GM18867 (cell line): ENCODE measurements at regions not wholly inside any gene's neighbourhood (a gene's known extent, or its start where the extent isn't known, plus 50 kb on each side); places are given as distances from the start of the nearest gene placed in this dataset.

Experiments
- ATAC-seq: cut with Tn5 transposase; IDR thresholded peaks from one replicate; pipeline ENCODE4 v1.9.1; 2021; ENCODE audit warnings: mild to moderate bottlenecking, moderate library complexity; ENCODE audit not compliant: unreplicated experiment

DNA sequence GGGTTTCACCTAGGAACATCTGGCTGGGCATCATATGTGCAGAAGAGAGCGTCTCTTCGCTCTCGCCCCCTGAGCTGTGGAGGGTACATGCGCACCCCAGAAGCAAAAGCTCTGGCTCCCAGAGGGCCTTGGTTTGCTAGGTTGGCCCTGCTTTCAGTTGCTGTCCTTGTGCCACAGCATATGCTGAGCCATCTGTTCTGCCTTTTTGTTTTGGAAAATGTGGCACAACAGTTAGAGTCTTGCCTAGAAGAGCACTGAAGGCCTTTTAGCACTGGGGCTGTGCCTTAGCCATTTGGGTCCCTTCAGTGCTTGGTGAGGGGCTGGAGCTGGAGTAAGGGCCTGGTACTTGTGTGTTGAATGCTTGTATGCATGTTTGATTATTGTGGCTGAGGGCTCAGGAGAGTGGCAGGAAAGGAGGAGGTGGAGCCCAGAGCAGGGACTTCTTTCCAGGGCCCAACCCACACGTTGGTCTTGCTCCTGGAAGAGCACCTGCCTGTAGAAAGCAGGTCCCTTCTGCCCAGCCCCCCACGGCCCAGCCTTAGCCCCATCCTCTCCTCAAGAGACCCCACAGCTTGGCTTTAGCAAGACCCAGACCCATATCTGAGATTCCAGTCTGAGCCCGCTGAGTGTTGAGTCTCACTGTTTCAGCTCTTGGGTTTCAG lies 113.7 kb downstream of the SLC25A47 start:
- ATAC-seq = no peak

DNA sequence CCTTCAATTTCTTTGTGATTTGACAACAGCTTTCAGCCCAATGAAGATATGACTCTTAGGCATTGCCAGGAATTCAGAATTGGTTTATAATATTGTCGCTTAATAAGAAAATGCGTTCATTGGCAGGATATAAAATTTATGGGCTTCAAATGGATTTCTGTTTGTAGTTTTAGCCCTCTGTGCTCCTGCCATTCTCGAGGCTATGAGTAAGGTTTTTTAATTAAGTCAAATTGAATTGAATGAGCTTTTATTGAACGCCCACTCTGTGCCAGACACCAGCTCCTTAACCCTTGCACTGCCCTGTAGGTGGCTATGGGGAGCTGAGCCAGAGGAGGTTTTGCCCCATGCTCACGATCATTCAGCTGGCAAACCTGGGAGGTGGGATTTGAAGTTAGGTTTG lies 115.1 kb downstream of the SLC25A47 start:
- no peak for ATAC-seq

DNA sequence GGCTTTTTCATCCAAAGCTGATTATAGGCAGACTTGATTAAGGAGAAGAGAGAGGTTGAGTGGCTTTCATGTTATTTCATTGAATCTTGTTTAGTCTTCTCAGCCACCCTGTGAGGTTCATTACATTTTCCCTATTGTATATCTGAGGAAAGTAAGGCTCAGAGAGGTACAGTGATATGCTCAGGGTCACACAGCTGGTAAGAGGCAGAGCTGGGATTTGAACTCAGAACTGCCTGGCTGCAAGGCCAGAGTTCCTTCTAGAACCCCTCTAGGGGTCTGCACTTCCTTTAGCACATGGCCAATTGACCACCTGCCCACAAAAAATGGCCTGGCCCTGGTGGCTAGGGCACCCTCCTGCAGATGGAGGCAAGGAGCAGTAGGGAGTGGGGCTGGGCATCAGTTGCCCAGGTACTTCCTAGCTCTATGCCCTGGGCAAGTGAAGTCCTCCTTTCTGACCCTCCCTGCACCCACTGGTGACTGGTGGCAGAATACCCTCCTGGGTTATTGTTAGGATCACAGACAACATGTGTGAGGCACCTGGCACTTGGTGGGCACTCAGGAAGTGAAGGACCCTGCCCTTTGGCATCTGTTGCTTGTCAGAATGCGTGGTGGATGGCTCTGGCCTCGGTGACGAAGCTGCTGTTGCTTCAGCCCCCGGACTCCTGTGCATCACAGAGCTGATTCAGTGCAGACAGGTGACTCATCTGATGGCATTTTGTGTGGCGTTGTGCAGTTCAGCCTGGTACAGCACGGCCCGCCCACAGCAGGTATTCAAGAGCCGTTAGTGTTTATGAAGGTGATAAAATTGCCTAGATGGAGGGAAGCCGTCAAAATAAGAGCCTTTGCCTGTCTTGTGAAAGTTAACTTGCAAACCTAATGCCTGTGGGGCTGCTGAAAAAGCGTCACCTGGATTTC lies 115.8 kb downstream of the SLC25A47 start:
- no peak for ATAC-seq

DNA sequence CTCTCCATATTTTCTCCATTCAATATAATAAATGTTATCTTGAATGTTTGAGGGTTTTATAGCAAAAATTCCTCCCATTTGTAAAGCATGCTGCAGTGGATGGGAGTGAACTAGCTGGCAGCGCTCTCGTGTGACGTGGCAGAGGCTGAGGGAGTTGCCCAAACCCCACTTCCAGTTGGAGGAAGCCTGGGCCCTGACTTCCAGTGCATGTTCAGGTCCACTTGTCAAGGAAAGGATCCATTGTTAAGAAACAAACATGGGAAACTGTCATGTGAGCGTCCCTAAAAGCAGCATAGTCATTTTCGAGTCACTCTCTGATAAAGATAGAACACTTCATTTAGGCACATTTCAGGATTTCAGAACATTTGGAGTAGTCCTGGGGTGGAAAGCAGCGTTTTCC lies 116.6 kb downstream of the SLC25A47 start:
- no peak for ATAC-seq

DNA sequence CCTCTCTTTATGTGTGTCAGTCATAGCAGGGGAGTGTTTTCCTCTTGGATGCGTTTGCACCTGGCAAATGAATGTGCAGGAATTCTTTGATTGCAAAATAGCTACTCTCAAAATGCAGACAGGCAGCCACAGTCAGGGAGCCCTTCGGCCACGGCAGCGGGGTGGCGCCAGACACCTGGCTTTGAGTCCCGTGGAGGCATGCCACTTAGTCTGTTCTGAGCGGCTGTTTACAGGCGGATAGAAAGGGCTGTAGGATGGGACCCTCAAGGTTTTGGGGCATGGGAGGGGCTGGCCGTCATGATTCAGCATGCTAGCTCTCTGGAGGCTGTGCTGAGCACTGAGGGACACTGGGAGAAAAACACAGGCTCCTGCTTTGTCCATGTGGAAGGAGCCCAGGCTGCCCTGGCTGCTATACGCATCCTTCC lies 117.1 kb downstream of the SLC25A47 start:
- ATAC-seq = no peak

DNA sequence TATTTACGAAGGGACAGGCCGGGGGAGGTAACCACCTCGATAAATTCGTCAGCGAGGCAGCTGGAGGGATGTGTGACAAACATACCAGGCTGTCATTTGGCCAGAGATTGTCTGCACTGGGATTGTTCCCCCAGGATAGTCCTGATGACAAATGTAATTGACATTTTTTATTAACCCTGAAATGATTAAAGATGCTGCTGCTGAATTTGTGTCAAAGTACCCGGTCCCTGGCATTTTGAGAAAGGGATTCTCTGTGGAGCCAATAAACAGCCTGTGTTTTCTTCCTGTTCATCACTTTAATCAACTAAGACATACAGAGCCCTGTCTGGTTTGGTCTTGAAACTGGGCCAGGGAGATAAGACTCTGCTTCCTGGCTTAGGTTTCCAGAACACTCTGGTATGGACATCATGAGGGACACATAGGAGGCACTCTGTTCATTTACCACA lies 117.6 kb downstream of the SLC25A47 start:
- no peak for ATAC-seq

DNA sequence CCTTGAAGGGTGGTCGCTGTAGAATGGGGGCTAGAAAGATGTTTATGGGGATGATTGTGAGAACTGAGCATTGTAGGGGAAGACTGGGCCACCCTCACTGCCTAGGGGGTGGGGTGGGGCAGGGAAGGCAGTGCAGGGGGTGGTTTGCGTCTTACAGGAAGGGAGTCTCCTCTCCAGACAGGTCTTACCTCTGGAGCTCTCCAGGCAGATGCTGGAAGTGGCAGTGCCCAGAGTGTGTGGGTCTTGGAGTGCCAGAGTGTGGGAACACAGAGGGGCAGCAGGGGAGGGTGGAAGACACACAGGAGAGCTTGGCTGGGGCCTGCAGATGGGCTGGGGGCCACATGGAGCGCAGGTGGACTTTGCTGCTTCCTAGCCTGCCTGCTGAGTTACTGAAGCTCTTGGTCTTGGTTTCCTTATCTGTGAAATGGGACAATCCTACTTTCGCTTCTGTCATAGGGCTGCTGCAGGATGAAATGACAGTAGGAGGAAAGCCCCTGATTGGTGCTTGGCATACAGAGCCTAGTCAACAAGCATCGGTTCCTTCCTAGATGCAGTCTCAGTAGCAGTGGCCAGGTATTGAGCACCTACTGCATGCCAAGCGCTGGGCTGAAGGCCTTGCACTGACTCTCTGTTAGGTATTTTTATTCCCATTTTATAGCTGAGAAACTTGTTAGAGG lies 118.3 kb downstream of the SLC25A47 start:
- no peak for ATAC-seq

DNA sequence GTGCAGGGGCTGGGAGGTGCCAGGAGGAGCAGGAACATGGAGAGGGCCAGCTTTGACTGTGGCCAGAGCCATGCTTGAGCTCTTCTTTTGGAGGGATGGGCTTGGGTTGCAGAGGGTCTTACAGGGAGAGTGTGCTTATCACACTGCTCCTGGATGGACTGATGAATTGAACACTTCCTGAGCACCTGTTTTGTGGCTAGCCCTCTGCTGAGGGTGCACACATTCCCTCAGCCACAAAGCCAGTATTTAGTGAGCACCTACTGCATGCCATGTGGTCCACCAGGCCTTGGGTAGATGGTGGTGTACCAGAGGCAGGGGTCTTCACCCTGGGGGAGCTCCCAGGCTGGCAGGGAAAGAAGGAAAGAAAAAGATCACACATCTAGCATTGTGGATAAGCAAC lies 118.9 kb downstream of the SLC25A47 start:
- ATAC-seq = no peak

DNA sequence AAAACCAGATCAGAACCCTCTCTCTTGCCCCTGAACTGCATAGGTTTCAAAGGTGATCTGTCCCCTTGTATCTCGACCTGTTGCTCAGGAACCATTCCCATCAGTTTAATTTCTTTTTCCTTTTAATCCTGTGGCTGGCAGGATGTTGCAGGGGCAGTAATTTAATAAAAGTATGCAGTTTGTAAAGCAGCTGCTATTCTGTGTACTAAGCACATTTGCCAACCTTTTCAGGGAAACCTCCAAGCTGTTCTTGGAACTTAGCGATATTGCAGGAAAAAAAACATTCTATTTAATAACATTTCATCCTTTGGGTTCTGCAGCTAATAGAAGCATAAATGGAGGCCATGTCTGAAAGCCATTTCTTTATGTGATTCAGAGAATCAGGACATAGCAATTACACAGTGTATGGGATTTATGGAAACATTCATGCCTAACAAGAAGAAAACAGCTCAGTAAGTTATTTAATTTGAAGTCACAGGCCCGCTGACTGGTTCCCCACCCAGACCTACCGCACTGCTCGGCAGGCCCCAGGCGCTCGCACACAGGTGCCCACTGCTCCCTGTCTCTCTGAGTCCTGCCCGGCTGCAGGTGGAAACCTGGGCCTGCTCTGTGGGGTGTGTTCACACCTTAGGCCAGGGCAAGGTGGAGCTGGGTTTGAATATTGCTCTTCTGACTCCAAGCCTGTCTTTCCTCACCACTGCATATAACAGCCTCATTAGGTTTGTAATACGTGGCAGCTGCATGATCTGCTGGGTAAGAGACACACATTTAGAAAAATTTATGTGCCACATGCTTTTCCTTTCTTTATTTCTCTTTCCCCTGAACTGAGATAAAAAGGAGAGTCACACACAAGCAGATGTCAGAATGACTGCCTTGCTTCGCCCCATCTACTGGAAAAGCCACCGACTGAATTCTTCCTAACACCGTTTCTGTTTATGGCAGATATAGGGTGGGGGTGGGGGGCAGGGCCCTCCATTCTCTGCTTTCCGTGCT lies 119.7 kb downstream of the SLC25A47 start:
- ATAC-seq = no peak

DNA sequence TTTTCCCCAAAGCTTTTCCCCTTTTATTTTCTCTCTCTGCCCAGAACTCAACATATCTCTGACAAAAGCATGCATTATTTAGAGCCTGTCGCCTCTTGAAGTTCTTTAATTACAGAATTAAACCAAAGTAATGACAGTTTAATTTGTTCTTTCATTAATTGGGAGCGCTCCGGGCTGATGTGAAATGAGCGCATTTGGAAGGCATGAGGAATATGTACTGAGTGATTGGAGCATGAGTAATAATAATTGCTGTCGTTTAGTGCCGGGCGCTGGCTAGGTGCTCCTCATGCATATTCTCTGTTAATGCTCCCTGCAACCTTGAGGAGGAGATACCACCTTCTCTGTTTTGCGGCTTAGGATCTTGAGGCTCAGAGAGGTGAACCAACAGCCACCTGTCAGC lies 120.5 kb downstream of the SLC25A47 start:
- ATAC-seq = no peak

DNA sequence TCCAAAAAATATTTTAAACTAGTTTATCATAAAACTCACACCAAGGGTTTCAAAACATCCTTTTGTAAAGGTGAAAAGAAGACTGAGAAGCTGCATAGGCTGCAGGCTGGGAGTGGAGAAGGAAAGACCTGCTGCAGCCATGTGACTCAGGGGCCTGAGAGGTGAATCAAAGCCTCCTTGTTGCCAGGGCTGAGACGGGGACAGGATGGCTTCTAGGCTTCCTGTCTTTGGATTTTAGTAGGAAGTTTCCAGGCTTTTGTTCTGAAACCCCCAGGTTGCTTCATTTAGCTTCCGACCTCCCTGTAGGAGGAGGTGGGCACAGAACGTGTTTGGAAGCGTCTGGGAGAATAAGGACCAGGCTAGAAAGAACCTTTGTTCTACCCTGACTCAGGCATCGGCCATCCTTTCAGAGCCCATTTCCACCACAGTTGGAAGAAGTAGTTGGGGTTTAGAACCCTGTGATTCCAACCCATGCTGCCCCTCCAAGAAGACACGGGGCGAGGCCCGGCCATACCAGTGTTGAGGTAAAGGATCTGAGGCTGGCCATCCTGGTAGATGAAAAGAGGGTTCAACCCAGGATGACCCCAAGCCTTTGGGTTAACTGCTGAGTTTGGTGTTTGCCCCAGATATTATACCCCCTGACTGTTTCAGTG lies 122.4 kb downstream of the SLC25A47 start:
- no peak for ATAC-seq

DNA sequence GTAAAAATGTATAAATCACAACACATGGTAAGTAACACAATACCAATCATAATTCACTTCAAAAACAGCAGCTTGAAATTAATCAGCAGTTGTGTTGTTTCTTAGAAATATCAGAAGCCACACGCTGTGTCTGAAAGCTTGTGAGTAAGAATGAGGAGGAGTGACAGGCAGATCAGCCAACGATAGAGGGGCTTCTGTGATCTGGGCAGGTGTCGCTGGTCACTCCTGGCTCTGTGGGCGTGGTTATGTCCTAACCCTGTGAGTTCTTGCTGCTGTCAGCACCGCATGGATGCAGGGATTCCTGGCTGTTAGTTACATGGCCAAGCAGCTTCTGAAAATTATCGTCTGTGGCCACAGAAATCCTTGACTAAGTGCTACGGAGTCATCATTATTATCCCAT lies 123.4 kb downstream of the SLC25A47 start:
- ATAC-seq = no peak

DNA sequence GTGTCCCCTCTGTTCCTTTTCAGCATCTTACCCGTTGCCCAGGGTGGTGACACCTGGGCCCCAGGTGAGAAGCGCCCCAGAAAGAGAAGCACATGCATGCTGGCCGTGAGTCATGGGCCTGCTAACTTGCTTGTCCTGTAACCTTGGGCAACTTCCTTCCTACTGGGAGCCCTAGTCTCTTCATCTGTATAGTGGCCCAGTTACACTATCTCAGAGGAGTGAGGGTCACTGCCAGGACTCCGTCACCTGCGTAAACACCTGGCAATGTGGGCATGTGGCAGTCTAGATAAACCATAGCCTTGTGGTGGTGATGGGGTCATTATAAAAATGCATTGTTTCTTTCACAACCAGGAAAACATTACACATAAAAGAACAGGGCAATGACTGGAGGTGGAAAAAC lies 125.2 kb downstream of the SLC25A47 start:
- ATAC-seq = no peak

DNA sequence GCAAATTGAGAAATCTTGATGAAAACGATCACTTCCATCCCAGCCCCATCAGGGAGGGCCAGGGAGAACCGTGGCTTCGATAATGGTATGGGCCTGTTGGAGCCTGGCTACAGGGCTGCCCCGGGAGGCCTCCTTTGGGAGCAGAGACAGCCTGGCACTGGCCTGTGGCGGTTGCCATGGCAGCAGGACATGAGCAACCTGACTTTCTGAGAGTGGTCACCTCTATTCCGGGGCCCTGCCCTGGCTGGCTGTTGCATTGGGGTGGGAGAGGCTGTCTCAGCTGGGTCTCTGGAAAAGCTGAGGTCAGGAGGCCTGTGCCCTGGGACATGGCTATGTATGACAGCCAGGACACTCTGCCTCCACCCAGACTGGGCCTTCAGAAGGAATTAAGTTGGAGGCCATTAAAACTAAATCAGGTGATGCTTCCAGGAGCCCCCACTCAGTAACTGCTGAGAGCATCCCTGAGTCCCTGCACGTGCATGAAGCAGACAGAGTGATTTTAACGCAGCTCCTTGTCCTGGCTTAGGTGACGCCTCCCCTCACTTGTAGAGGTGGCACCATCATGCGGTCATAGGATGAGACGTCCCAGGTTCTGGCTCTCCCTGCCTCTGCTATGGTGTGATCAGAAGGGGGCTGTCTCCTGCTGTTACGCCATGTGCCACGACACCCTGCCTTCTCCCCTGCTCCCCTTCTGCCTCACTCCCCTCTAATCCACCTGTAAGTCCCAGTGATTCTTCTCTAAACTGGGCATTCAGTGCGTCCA lies 126.3 kb downstream of the SLC25A47 start:
- ATAC-seq = no peak

DNA sequence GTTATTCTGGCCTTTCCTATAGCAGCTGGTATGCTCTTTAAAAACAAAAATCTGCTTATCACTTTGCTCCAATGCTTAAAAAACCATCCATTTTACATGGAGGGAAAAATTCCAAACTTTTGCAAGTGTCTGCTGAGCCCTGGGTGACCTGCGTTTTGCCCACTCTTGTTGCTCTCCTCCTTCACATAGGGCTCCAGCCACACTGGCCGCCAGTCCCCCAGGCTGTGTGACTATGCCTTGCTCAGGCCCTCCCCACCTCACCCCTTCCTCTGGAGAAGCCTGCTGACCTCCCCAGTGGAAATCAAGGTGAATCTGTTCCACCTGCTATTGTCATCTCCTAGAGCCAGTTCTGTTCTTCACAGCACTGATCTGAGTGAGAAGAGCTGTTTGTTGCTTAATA lies 126.9 kb downstream of the SLC25A47 start:
- no peak for ATAC-seq

DNA sequence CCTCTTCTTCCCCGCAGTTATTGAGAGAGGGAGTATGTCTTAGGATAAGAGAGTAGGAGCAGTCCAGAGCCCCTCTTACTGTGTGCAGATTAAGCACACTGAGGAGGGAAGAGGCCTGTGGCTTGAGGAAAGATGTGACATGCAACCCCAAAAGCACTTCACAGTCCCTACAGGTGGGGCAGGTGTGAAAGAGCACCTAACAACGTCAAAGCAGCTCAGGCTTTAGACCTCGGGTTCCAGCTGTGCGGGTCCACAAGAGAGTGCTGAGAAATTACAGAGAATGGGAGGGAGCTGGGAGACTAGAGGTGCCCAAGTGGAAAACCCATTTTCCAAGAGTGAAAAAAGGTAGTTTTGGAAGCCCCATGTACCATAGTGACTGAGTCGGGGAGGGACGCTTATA lies 127.6 kb downstream of the SLC25A47 start:
- no peak for ATAC-seq

DNA sequence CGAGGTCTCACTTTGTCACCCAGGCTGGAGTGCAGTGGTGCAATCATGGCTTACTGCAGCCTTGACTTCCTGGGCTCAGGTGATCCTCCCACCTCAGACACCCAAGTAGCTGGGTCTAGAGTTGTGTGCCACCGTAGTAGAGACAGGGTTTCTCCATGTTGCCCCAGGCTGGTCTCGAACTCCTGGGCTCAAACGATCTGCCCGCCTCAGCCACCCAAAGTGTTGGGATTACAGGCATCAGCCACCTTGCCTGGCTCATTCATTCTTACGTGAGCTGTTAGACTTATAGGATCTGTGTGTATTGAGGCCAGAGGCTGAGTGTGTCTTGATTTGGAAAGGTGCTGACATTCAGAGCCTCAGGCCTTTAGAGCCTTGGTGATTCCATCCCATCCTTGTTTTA lies 128.1 kb downstream of the SLC25A47 start:
- no peak for ATAC-seq

DNA sequence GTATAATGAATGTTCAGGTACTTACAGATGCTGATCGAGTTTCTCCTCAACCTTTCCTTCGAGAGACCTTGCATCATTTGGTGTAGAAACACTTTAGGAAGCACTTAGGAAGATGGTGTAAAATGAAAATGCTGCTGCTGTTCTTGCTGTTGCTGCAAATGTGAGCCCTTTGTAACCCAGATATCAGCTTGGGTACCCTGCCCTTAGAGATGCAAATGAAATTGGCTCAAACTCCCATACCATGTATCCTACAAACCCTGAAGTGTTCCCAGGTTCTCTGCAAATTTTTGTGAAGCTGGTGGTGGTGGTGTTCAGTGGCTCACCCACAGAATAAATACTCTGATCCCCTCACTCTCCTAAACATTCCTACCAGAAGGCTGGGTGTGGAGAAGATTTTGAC lies 130.8 kb downstream of the SLC25A47 start:
- no peak for ATAC-seq

DNA sequence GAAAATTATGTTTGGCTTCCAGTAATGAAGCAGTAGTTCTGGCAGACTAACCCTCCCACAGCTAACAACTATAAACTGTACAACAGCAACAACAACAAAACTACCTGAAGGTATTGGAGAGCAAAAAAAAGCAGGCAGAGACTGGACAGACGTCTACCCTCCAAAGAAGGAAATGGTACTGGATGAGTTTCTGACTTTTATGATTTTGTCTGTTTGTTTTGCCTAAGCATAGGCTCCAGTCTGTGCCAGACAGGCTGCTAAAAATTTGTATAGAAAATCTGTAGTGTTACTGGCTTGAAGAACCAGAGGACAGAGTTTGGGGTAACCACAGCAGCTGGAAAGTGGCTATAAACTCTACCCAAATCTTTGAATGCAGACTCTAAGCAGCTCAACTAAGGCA lies 131.3 kb downstream of the SLC25A47 start:
- no peak for ATAC-seq
